H9 (cell line): ENCODE measurements at regions not wholly inside any gene's neighbourhood (a gene's known extent, or its start where the extent isn't known, plus 50 kb on each side); places are given as distances from the start of the nearest gene placed in this dataset.

Experiments
- DNase-seq: peaks from one replicate; pipeline ENCODE4 v3.0.0-alpha.2; 2017
- H2AFZ ChIP-seq: one replicate; pipeline ENCODE4 v1.6.1; 2013; ENCODE audit warnings: mild to moderate bottlenecking, low read length, control low read depth, moderate library complexity
- H2AK5ac ChIP-seq: 2 replicates; pipeline ENCODE4 v1.6.1; 2013; ENCODE audit warnings: low read length, control low read depth, mixed read lengths; ENCODE audit not compliant: insufficient read length
- H2BK120ac ChIP-seq: one replicate; pipeline ENCODE4 v1.6.1; 2013; ENCODE audit warnings: low read depth, mild to moderate bottlenecking, low read length, control low read depth, inconsistent platforms; ENCODE audit not compliant: poor library complexity, severe bottlenecking
- H2BK12ac ChIP-seq: 2 replicates; pipeline ENCODE4 v1.6.1; 2013; ENCODE audit warnings: low read length, control low read depth, mixed read lengths, low read depth; ENCODE audit not compliant: insufficient read length
- H2BK15ac ChIP-seq: 2 replicates; pipeline ENCODE4 v1.6.1; 2013; ENCODE audit warnings: low read depth, low read length, control low read depth
- H2BK20ac ChIP-seq: one replicate; pipeline ENCODE4 v1.6.1; 2013; ENCODE audit warnings: low read depth, mild to moderate bottlenecking, low read length, control low read depth, inconsistent platforms; ENCODE audit not compliant: poor library complexity, severe bottlenecking
- H2BK5ac ChIP-seq: 2 replicates; pipeline ENCODE4 v1.6.1; 2013; ENCODE audit warnings: low read length, control low read depth, mixed read lengths; ENCODE audit not compliant: insufficient read length
- H3K14ac ChIP-seq: 2 replicates; pipeline ENCODE4 v1.6.1; 2013; ENCODE audit warnings: low read length, control low read depth; ENCODE audit not compliant: insufficient read depth
- H3K18ac ChIP-seq: 2 replicates; pipeline ENCODE4 v1.6.1; 2013; ENCODE audit warnings: low read depth, mild to moderate bottlenecking, mixed read lengths, low read length, control low read depth; ENCODE audit not compliant: insufficient read length
- H3K23ac ChIP-seq: 2 replicates; pipeline ENCODE4 v1.6.1; 2013; ENCODE audit warnings: low read length, control low read depth, mixed read lengths, low read depth; ENCODE audit not compliant: insufficient read length
- H3K23me2 ChIP-seq: 2 replicates; pipeline ENCODE4 v1.6.1; 2013; ENCODE audit warnings: low read depth, mild to moderate bottlenecking, mixed read lengths, low read length, control low read depth; ENCODE audit not compliant: insufficient read length, poor library complexity, severe bottlenecking
- H3K27ac ChIP-seq: 2 replicates; pipeline ENCODE4 v1.5.1; 2013; ENCODE audit warnings: low read length, control low read depth, mixed read lengths, low read depth; ENCODE audit not compliant: insufficient read length
- H3K27me3 ChIP-seq: 2 replicates; pipeline ENCODE4 v1.6.1; 2013; ENCODE audit warnings: low read length, control low read depth, inconsistent platforms; ENCODE audit not compliant: insufficient read depth
- H3K4ac ChIP-seq: 2 replicates; pipeline ENCODE4 v1.6.1; 2013; ENCODE audit warnings: low read depth, mild to moderate bottlenecking, control low read depth, inconsistent platforms, low read length, moderate library complexity
- H3K4me1 ChIP-seq: 2 replicates; pipeline ENCODE4 v1.6.1; 2013; ENCODE audit warnings: low read length, control low read depth, inconsistent platforms; ENCODE audit not compliant: insufficient read depth
- H3K4me2 ChIP-seq: 2 replicates; pipeline ENCODE4 v1.6.1; 2013; ENCODE audit warnings: low read length, control low read depth, mixed read lengths; ENCODE audit not compliant: insufficient read length, insufficient read depth
- H3K56ac ChIP-seq: 2 replicates; pipeline ENCODE4 v1.6.1; 2013; ENCODE audit warnings: low read depth, mild to moderate bottlenecking, mixed read lengths, low read length, control low read depth; ENCODE audit not compliant: insufficient read length
- H3K79me1 ChIP-seq: 2 replicates; pipeline ENCODE4 v1.6.1; 2013; ENCODE audit warnings: low read depth, mild to moderate bottlenecking, moderate library complexity, low read length, control low read depth, inconsistent platforms; ENCODE audit not compliant: insufficient read depth, poor library complexity, severe bottlenecking
- H3K79me2 ChIP-seq: 2 replicates; pipeline ENCODE4 v1.6.1; 2013; ENCODE audit warnings: low read length, control low read depth, inconsistent platforms; ENCODE audit not compliant: insufficient read depth
- H3K9ac ChIP-seq: 2 replicates; pipeline ENCODE4 v1.6.1; 2013; ENCODE audit warnings: low read length, control low read depth, mixed read lengths; ENCODE audit not compliant: insufficient read length; ENCODE audit errors: extremely low read depth
- H3K9me3 ChIP-seq: one replicate; pipeline ENCODE4 v1.6.1; 2013; ENCODE audit warnings: low read depth, low read length, inconsistent platforms; ENCODE audit not compliant: control insufficient read depth
- H3T11ph ChIP-seq: one replicate; pipeline ENCODE4 v1.6.1; 2013; ENCODE audit warnings: mild to moderate bottlenecking, low read length, control low read depth, inconsistent platforms
- H4K20me1 ChIP-seq: one replicate; pipeline ENCODE4 v1.6.1; 2013; ENCODE audit not compliant: control insufficient read depth, insufficient read length, insufficient read depth
- H4K5ac ChIP-seq: 2 replicates; pipeline ENCODE4 v1.6.1; 2013; ENCODE audit warnings: low read depth, mild to moderate bottlenecking, mixed read lengths, low read length, control low read depth; ENCODE audit not compliant: insufficient read length
- H4K8ac ChIP-seq: replicated peaks from 2 replicates; pipeline ENCODE4 v1.6.1; 2013; ENCODE audit warnings: low read length, control low read depth, mixed read lengths, low read depth; ENCODE audit not compliant: insufficient read length
- H4K91ac ChIP-seq: 2 replicates; pipeline ENCODE4 v1.6.1; 2013; ENCODE audit warnings: low read depth, mild to moderate bottlenecking, moderate library complexity, mixed read lengths, low read length, control low read depth; ENCODE audit not compliant: insufficient read length
- H3K27ac Mint-ChIP-seq, 3 experiments: 2 replicates in 2 of 3; 3 replicates in 1 of 3; pipeline ENCODE4 v1.8.0; 2020 to 2021; ENCODE audit warnings: mixed read lengths in 3 of 3, mild to moderate bottlenecking in 1 of 3, moderate library complexity in 1 of 3
- H3K27me3 Mint-ChIP-seq: 2 replicates; pipeline ENCODE4 v1.8.0; 2021; ENCODE audit warnings: low read depth, mild to moderate bottlenecking, moderate library complexity, mixed read lengths
- H3K36me3 Mint-ChIP-seq, 3 experiments: 2 replicates in 2 of 3; 3 replicates in 1 of 3; pipeline ENCODE4 v1.8.0; 2020 to 2021; ENCODE audit warnings: low read depth in 3 of 3, mixed read lengths in 3 of 3; ENCODE audit not compliant: insufficient read depth in 1 of 3
- H3K4me1 Mint-ChIP-seq, 2 experiments: 2 replicates each; pipeline ENCODE4 v1.8.0; 2020; ENCODE audit warnings: mixed read lengths in 2 of 2
- H3K4me3 Mint-ChIP-seq, 2 experiments: 2 replicates in 1 of 2; 3 replicates in 1 of 2; pipeline ENCODE4 v1.8.0; 2020 to 2021; ENCODE audit warnings: mild to moderate bottlenecking in 2 of 2, mixed read lengths in 2 of 2, moderate library complexity in 1 of 2
- H3K9me3 Mint-ChIP-seq, 2 experiments: 2 replicates in 1 of 2; 3 replicates in 1 of 2; pipeline ENCODE4 v1.8.0; 2020; ENCODE audit warnings: mild to moderate bottlenecking in 2 of 2, mixed read lengths in 2 of 2, moderate library complexity in 1 of 2
- CTCF ChIP-seq: fragments of 200-600 bp; sonication (generic); conservative IDR thresholded peaks from 3 replicates; pipeline ENCODE4 v1.8.0; 2021; ENCODE audit warnings: antibody characterized with exemption, mild to moderate bottlenecking
- WGBS: extraction: QIAGEN DNeasy Blood & Tissue Kit; methylation state at CpG from one replicate; pipeline ENCODE4 v1.1.7; 2013; ENCODE audit warnings: missing lambda C conversion rate, low lambda C conversion rate, mixed read lengths; ENCODE audit not compliant: insufficient read length; ENCODE audit errors: extremely low coverage; 5-methylcytosine and 5-hydroxymethylcytosine counted together

DNA sequence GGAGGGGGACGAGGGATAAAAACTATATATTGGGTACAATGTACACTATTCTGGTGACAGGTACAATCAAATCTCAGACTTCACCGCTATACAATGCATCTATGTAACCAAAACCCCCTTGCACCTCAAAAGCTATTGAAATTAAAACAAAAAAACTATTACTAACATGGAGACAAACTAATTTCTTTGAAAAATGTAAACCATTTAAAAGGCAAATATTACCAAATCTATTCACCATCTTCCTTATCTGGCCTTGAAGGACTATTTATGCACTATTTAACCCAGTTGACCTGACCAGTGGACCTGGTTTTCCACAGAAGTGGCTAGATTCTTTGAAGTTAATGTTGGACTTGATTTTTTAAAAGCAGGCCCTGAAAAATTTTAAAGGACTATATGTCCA is 212.3 kb upstream of the RPS6KA3 start:
- Histone ChIP-seq H3K4me2 (no peak overlapping the region), H2BK5ac (no peak overlapping the region), H3K9me3 (peaks cover 14% of the 10 kb centered on the region), H3K23ac (no peak overlapping the region), H2AFZ (no peak overlapping the region), H3K27ac (no peak overlapping the region), H3K23me2 (no peaks in the 10 kb centered on the region), H2BK20ac (no peak overlapping the region), H2BK120ac (no peak overlapping the region), H3K14ac (no peak overlapping the region), H2BK15ac (no peak overlapping the region), H2AK5ac (no peak overlapping the region), H4K8ac (no peak overlapping the region), H3K18ac (no peak overlapping the region), H2BK12ac (no peak overlapping the region), H3K79me2 (no peaks in the 10 kb centered on the region), H4K20me1 (no peaks in the 10 kb centered on the region), H3K9ac (no peak overlapping the region), H3K56ac (no peak overlapping the region), H4K91ac (no peak overlapping the region), H3K79me1 (no peaks in the 10 kb centered on the region), H4K5ac (no peak overlapping the region), H3T11ph (no peak overlapping the region), H3K27me3 (no peaks in the 10 kb centered on the region), H3K4me1 (no peaks in the 10 kb centered on the region), H3K4ac (no peak overlapping the region)
- no peak for DNase-seq
- Mint-ChIP-seq H3K4me1 (no peaks in the 10 kb centered on the region), H3K4me3 (no peak overlapping the region), H3K27ac (no peak overlapping the region), H3K9me3 (peaks cover 60% of the 10 kb centered on the region in 2 experiments), H3K36me3 (no peaks in the 10 kb centered on the region; a peak in 1 of 7 replicates), H3K27me3 (peaks cover 48% of the 10 kb centered on the region)
- no CpG with 5 or more reads among the region's 2 CpGs for WGBS
- TF ChIP-seq CTCF, result no peak
